ENCODE measurements at regions not wholly inside any gene's neighbourhood (a gene's known extent, or its start where the extent isn't known, plus 50 kb on each side); places are given as distances from the start of the nearest gene placed in this dataset.

GRCh38 chr7:41156268-41156667, 546.6 kb downstream of the INHBA start:
- TF ChIP-seq POLR2A (IDR thresholded peaks at IDR 0.05) (no peak), POLR2AphosphoS5 (IDR thresholded peaks at IDR 0.05) (no peak), CTCF (IDR thresholded peaks at IDR 0.05) (no peak)
